Liver (tissue), 3 donors: ENCODE measurements at regions not wholly inside any gene's neighbourhood (a gene's known extent, or its start where the extent isn't known, plus 50 kb on each side); places are given as distances from the start of the nearest gene placed in this dataset.

Experiments used
- CTCF ChIP-seq: fragments of 150-350 bp; IDR thresholded peaks from 2 replicates; pipeline ENCODE4 v1.5.1; 2017; ENCODE audit warnings: improper control_type of control experiment, low read depth, low read length; ENCODE audit not compliant: missing input control
- HNF4A ChIP-seq, 2 donors: conservative IDR thresholded peaks; 2 replicates each; pipeline ENCODE4 v1.6.1; 2016; ENCODE audit warnings: antibody characterized with exemption in 2 of 2, mild to moderate bottlenecking in 2 of 2
- HNF4G ChIP-seq: IDR thresholded peaks from 2 replicates; pipeline ENCODE4 v1.6.1; 2016; ENCODE audit warnings: antibody characterized with exemption
- JUND ChIP-seq, 2 donors: IDR thresholded peaks; 2 replicates each; pipeline ENCODE4 v1.6.1; 2016; ENCODE audit warnings: antibody characterized with exemption in 2 of 2
- NR2F2 ChIP-seq: IDR thresholded peaks from 2 replicates; pipeline ENCODE4 v1.6.1; 2016; ENCODE audit warnings: antibody characterized with exemption
- RAD21 ChIP-seq, 2 donors: IDR thresholded peaks; 2 replicates each; pipeline ENCODE4 v1.6.1; 2016; ENCODE audit warnings: antibody characterized with exemption in 2 of 2, mild to moderate bottlenecking in 2 of 2
- RXRA ChIP-seq, 2 donors: IDR thresholded peaks; 2 replicates each; pipeline ENCODE4 v1.6.1; 2017 to 2018; ENCODE audit warnings: antibody characterized with exemption in 2 of 2, mild to moderate bottlenecking in 1 of 2
- TAF1 ChIP-seq: conservative IDR thresholded peaks from 2 replicates; pipeline ENCODE4 v1.6.1; 2016; ENCODE audit warnings: antibody characterized with exemption, mild to moderate bottlenecking
- YY1 ChIP-seq: IDR thresholded peaks from 2 replicates; pipeline ENCODE4 v1.6.1; 2016; ENCODE audit warnings: antibody characterized with exemption, mild to moderate bottlenecking
- TF ChIP-seq, protein P1 (sequence below): IDR thresholded peaks from 2 replicates; pipeline ENCODE4 v1.6.1; 2016; ENCODE audit warnings: antibody characterized with exemption
- TF ChIP-seq, protein P2 (sequence below): IDR thresholded peaks from 2 replicates; pipeline ENCODE4 v1.6.1; 2016; ENCODE audit warnings: antibody characterized with exemption, mild to moderate bottlenecking
- donor health status: healthy.
- donor health status: healthy.

DNA sequence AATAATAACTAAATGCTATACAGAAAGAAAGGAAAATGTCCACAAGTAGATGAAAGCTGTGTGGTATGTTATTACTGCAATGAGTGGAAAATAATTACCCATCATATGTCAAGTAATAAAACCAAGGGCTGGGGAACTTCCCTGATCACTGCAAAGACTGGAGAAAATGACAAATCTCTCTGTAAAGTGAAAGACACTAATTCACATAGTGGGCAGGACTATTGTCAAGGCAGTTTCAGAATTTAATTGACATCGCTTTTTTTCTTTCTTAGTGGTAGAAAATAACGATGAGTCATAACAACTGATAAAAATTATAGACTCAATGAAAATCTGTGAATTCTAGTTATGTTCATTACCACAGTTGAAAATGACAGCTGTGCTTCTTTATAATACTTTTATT is 153.7 kb upstream of the ST6GALNAC5 start:
- TF ChIP-seq CTCF (no peak), TAF1 (no peak), YY1 (no peak), RAD21 (IDR thresholded peaks at IDR 0.05) (no peak), NR2F2 (no peak), JUND (IDR thresholded peaks at IDR 0.05) (no peak), RXRA (IDR thresholded peaks at IDR 0.05) (no peak), HNF4A (conservative IDR thresholded peaks at IDR 0.05) (no peak), HNF4G (no peak)
- TF ChIP-seq, protein P1, sequence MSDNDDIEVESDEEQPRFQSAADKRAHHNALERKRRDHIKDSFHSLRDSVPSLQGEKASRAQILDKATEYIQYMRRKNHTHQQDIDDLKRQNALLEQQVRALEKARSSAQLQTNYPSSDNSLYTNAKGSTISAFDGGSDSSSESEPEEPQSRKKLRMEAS: no peak
- TF ChIP-seq, protein P2, sequence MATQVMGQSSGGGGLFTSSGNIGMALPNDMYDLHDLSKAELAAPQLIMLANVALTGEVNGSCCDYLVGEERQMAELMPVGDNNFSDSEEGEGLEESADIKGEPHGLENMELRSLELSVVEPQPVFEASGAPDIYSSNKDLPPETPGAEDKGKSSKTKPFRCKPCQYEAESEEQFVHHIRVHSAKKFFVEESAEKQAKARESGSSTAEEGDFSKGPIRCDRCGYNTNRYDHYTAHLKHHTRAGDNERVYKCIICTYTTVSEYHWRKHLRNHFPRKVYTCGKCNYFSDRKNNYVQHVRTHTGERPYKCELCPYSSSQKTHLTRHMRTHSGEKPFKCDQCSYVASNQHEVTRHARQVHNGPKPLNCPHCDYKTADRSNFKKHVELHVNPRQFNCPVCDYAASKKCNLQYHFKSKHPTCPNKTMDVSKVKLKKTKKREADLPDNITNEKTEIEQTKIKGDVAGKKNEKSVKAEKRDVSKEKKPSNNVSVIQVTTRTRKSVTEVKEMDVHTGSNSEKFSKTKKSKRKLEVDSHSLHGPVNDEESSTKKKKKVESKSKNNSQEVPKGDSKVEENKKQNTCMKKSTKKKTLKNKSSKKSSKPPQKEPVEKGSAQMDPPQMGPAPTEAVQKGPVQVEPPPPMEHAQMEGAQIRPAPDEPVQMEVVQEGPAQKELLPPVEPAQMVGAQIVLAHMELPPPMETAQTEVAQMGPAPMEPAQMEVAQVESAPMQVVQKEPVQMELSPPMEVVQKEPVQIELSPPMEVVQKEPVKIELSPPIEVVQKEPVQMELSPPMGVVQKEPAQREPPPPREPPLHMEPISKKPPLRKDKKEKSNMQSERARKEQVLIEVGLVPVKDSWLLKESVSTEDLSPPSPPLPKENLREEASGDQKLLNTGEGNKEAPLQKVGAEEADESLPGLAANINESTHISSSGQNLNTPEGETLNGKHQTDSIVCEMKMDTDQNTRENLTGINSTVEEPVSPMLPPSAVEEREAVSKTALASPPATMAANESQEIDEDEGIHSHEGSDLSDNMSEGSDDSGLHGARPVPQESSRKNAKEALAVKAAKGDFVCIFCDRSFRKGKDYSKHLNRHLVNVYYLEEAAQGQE: no peak
